ENCODE measurements at regions not wholly inside any gene's neighbourhood (a gene's known extent, or its start where the extent isn't known, plus 50 kb on each side); places are given as distances from the start of the nearest gene placed in this dataset.

DNA sequence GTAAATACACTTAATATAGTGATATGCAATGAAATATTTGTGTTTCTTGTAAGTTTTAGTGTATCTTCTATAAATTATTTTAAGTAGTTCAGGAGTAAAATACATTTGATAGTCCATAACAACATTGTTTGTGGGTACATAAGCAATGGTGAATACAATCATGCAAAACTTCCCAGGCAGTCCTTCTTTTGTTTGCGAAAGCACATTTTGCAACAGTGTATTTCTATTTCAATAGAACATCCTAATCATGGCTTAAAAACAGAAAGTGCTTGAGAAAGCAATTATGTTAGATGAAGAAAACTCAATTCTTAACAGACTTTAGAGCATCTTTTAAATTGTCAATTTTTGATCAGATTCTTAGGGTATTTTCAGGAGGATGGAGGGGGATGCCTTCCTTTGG lies 155.6 kb downstream of the POSTN start:
- Mint-ChIP-seq H3K9me3 (ENCODE audit: unreplicated experiment) (no peaks in the 10 kb centered on the region), H3K4me1 (ENCODE audit: low read depth, unreplicated experiment) (no peaks in the 10 kb centered on the region), H3K27me3 (ENCODE audit: insufficient read depth, unreplicated experiment) (peaks cover 2% of the 10 kb centered on the region), H3K27ac (ENCODE audit: unreplicated experiment) (no peak overlapping the region), H3K4me3 (ENCODE audit: unreplicated experiment) (no peak overlapping the region), H3K36me3 (ENCODE audit: insufficient read depth, unreplicated experiment) (no peaks in the 10 kb centered on the region)
- ChIA-PET CTCF (no interaction called here), POLR2A (no interaction called here)
- Histone ChIP-seq H3K4me3 (ENCODE audit: low read depth, low read length) (no peak overlapping the region), H3K36me3 (ENCODE audit: control insufficient read depth, insufficient read depth, low read length) (no peaks in the 10 kb centered on the region), H3K9me3 (no peaks in the 10 kb centered on the region), H3K27me3 (replicated peaks; ENCODE audit: control insufficient read depth, insufficient read depth, low read length) (no peaks in the 10 kb centered on the region), H3K4me1 (no peaks in the 10 kb centered on the region)
- TF ChIP-seq, protein P1, sequence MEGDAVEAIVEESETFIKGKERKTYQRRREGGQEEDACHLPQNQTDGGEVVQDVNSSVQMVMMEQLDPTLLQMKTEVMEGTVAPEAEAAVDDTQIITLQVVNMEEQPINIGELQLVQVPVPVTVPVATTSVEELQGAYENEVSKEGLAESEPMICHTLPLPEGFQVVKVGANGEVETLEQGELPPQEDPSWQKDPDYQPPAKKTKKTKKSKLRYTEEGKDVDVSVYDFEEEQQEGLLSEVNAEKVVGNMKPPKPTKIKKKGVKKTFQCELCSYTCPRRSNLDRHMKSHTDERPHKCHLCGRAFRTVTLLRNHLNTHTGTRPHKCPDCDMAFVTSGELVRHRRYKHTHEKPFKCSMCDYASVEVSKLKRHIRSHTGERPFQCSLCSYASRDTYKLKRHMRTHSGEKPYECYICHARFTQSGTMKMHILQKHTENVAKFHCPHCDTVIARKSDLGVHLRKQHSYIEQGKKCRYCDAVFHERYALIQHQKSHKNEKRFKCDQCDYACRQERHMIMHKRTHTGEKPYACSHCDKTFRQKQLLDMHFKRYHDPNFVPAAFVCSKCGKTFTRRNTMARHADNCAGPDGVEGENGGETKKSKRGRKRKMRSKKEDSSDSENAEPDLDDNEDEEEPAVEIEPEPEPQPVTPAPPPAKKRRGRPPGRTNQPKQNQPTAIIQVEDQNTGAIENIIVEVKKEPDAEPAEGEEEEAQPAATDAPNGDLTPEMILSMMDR (IDR thresholded peaks at IDR 0.05; ENCODE audit: insufficient read depth in 1 of 2, low read depth in 1 of 2, low read length in 1 of 2, severe bottlenecking in 1 of 2, unreplicated experiment in 1 of 2): no peak
- no peak for DNase-seq
- BruUV-seq (replicated peaks): no TSS peak
- intact Hi-C loops (cut with micrococcal nuclease; ENCODE audit: unreplicated experiment): loop anchor here (10.0 kb wide), 1 partner anchor 338 kb away; the partner anchor contains the start of gene CSNK1A1L

DNA sequence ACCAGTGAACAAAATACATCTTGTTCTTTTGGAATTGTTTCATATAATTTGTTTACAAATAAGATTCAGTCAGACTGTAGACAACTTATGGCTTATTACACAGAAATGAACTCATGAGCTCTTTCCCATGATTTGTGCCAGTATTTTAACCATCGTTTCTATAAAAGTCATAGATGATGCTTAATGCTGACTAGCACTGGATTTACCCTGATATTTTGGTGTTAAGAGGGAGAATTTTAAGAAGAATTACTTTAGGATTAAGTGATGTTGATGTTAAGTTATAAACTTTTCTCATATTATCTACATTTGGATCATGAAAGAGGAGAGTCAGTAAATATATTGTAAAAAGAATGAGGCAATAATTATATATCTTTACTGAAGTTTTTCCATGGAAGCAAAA lies 162.7 kb downstream of the POSTN start:
- H3K4me3 Mint-ChIP-seq (ENCODE audit: unreplicated experiment): no peak overlapping the region
- Histone ChIP-seq H3K27me3 (replicated peaks; ENCODE audit: control insufficient read depth, insufficient read depth, low read length) (no peaks in the 10 kb centered on the region), H3K9me3 (no peaks in the 10 kb centered on the region), H3K36me3 (ENCODE audit: control insufficient read depth, insufficient read depth, low read length) (no peaks in the 10 kb centered on the region), H3K4me3 (ENCODE audit: low read depth, low read length) (no peak overlapping the region), H3K4me1 (no peaks in the 10 kb centered on the region)
- ChIA-PET CTCF (no interaction called here), POLR2A (no interaction called here)
- H3K4me1 Mint-ChIP-seq (ENCODE audit: low read depth, unreplicated experiment): no peaks in the 10 kb centered on the region
- TF ChIP-seq, protein P1 (IDR thresholded peaks at IDR 0.05; ENCODE audit: insufficient read depth in 1 of 2, low read depth in 1 of 2, low read length in 1 of 2, severe bottlenecking in 1 of 2, unreplicated experiment in 1 of 2): no peak
- no peaks in the 10 kb centered on the region for H3K9me3 Mint-ChIP-seq (ENCODE audit: unreplicated experiment)
- H3K27me3 Mint-ChIP-seq (ENCODE audit: insufficient read depth, unreplicated experiment): peaks cover 3% of the 10 kb centered on the region
- DNase-seq: no peak
- H3K27ac Mint-ChIP-seq (ENCODE audit: unreplicated experiment): no peak overlapping the region
- no TSS peak for BruUV-seq (replicated peaks)
- no peaks in the 10 kb centered on the region for H3K36me3 Mint-ChIP-seq (ENCODE audit: insufficient read depth, unreplicated experiment)
- intact Hi-C loops (cut with micrococcal nuclease; ENCODE audit: unreplicated experiment): no loop called here

DNA sequence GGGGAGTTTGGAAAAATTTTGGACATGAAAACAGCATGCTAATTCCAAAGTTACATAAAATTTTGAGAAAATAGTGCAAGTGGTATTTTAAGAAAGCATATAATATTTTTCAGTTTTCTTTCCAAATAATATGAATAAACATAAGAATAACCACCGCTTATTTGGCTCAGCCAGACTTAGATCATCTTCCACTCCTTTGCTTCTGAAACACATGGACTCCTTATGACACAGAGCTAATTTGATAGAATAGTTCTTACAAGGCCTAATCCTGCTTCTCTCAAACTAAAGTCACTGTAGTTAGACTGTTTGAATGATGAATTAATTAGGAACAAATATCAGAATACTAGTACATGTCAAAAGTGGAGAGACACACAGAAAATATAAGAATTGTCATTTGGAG lies 165.5 kb downstream of the POSTN start:
- BruUV-seq (replicated peaks): no TSS peak
- H3K9me3 ChIP-seq: no peaks in the 10 kb centered on the region
- no peak overlapping the region for H3K4me3 ChIP-seq (ENCODE audit: low read depth, low read length)
- no peaks in the 10 kb centered on the region for H3K27me3 ChIP-seq (replicated peaks; ENCODE audit: control insufficient read depth, insufficient read depth, low read length)
- H3K4me1 ChIP-seq: no peaks in the 10 kb centered on the region
- no peaks in the 10 kb centered on the region for H3K36me3 Mint-ChIP-seq (ENCODE audit: insufficient read depth, unreplicated experiment)
- peaks cover 12% of the 10 kb centered on the region for H3K27me3 Mint-ChIP-seq (ENCODE audit: insufficient read depth, unreplicated experiment)
- intact Hi-C loops (cut with micrococcal nuclease; ENCODE audit: unreplicated experiment): no loop called here
- DNase-seq: no peak
- TF ChIP-seq, protein P1 (IDR thresholded peaks at IDR 0.05; ENCODE audit: insufficient read depth in 1 of 2, low read depth in 1 of 2, low read length in 1 of 2, severe bottlenecking in 1 of 2, unreplicated experiment in 1 of 2): no peak
- ChIA-PET CTCF (no interaction called here), POLR2A (no interaction called here)
- no peaks in the 10 kb centered on the region for H3K9me3 Mint-ChIP-seq (ENCODE audit: unreplicated experiment)
- no peak overlapping the region for H3K4me3 Mint-ChIP-seq (ENCODE audit: unreplicated experiment)
- H3K27ac Mint-ChIP-seq (ENCODE audit: unreplicated experiment): no peak overlapping the region
- no peaks in the 10 kb centered on the region for H3K36me3 ChIP-seq (ENCODE audit: control insufficient read depth, insufficient read depth, low read length)
- no peaks in the 10 kb centered on the region for H3K4me1 Mint-ChIP-seq (ENCODE audit: low read depth, unreplicated experiment)

Data from Caco-2 (cell line).